Kidney (tissue), 13 donors: ENCODE measurements at regions not wholly inside any gene's neighbourhood (a gene's known extent, or its start where the extent isn't known, plus 50 kb on each side); places are given as distances from the start of the nearest gene placed in this dataset.

Experiments
- DNase-seq, 5 donors: peaks; one replicate each; pipeline ENCODE4 v3.0.0-alpha.2; 2013 to 2020
- FAIRE-seq: peaks from 2 replicates; lab custom pipeline; 2012; peaks lifted over from hg19 to GRCh38; lab: Jason Lieb, UNC
- H3K27ac ChIP-seq, 2 donors: one replicate each; pipeline ENCODE4 v1.7.0; 2013; ENCODE audit warnings: low read depth in 2 of 2, low read length in 2 of 2, inconsistent platforms in 1 of 2
- H3K27me3 ChIP-seq: one replicate; pipeline ENCODE4 v1.7.1; 2013; ENCODE audit warnings: low read length, inconsistent platforms; ENCODE audit not compliant: control insufficient read depth, insufficient read depth
- H3K36me3 ChIP-seq, 3 donors: one replicate each; pipeline versions ENCODE4 v1.7.0 to v1.7.1; 2013; ENCODE audit warnings: low read length in 3 of 3, control low read depth in 1 of 3, inconsistent platforms in 1 of 3; ENCODE audit not compliant: insufficient read depth in 3 of 3, control insufficient read depth in 2 of 3
- H3K4me1 ChIP-seq, 3 donors: one replicate each; pipeline versions ENCODE4 v1.7.0 to v1.7.1; 2013; ENCODE audit warnings: low read length in 3 of 3, inconsistent platforms in 1 of 3, low read depth in 1 of 3; ENCODE audit not compliant: control insufficient read depth in 2 of 3, insufficient read depth in 2 of 3
- H3K4me3 ChIP-seq, 3 donors: one replicate each; pipeline versions ENCODE4 v1.7.0 to v1.8.1; 2013; ENCODE audit warnings: low read length in 3 of 3, control low read depth in 1 of 3, inconsistent platforms in 1 of 3
- H3K9ac ChIP-seq, 3 donors: one replicate each; pipeline versions ENCODE4 v1.7.0 to v1.7.1; 2013; ENCODE audit warnings: low read length in 3 of 3, control low read depth in 1 of 3, inconsistent platforms in 1 of 3
- H3K9me3 ChIP-seq, 3 donors: one replicate each; pipeline versions ENCODE4 v1.7.0 to v1.7.1; 2013; ENCODE audit warnings: low read length in 3 of 3, control low read depth in 1 of 3, inconsistent platforms in 1 of 3; ENCODE audit not compliant: control insufficient read depth in 2 of 3, insufficient read depth in 1 of 3
- intact Hi-C: fragments of 100-400 bp; cut with DNase I; formaldehyde crosslinking; loops from one replicate; pipeline ENCODE4 v1.11.1; 2022
- TF ChIP-seq, protein P1 (sequence below): IDR thresholded peaks from 3 replicates; pipeline ENCODE4 v1.5.1; 2012; ENCODE audit warnings: mild to moderate bottlenecking, moderate library complexity, borderline replicate concordance; ENCODE audit not compliant: insufficient read depth; ENCODE audit errors: extremely low read depth
- donor health status: control.
- donor health status: control.
- donor health status: control.
- donor health status: control.
- donor health status: control.
- donor health status: DM: yes; HTN: yes; CAD: no.
- donor health status: Normal renal cell carcinoma (clear cell type).

DNA sequence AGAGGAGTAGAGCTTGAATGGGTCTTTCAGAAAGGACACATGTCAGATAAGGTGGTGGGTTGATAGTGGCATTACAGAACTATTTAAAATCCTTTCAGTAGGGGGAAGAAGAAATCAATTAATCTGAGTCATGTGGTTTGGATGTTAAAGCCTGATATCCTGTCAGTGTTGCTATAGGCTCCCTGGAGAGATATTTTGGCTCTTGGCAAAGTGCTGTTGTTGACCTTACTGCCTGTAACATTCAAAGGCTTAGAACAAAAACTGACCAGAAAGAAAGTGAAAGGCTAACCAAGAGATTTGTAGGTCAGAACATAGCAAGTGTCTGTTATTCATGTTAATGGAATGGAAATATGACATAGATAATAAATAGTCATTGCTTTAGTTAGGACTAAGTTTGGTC lies 552.9 kb downstream of the DIPK2A start:
- FAIRE-seq, result no peak
- intact Hi-C loops, result no loop called here

DNA sequence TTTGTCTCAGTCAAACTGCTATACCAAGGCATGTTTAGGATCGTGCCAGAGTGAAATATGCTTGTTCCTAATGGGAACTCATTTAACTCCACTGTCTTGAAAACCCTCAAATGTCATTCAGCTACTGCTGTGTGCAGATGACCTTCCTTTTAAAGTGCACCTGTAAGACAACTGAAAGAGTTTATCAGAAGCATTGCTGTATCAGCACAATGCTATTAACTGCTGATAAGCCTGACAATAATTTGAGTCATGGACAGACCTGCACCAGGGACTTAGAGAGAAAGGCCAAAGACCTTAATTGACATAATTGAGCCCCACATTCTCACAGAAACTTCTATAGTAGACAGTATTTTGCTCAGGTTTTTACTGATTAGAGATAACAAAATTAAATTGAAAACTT lies 557.9 kb downstream of the DIPK2A start:
- DNase-seq, result no peak
- Histone ChIP-seq H3K4me3 (no peak overlapping the region), H3K36me3 (no peaks in the 10 kb centered on the region), H3K4me1 (no peaks in the 10 kb centered on the region), H3K27me3 (no peaks in the 10 kb centered on the region), H3K9ac (no peak overlapping the region), H3K27ac (no peak overlapping the region), H3K9me3 (no peaks in the 10 kb centered on the region)
- intact Hi-C loops, result no loop called here
- TF ChIP-seq, protein P1, sequence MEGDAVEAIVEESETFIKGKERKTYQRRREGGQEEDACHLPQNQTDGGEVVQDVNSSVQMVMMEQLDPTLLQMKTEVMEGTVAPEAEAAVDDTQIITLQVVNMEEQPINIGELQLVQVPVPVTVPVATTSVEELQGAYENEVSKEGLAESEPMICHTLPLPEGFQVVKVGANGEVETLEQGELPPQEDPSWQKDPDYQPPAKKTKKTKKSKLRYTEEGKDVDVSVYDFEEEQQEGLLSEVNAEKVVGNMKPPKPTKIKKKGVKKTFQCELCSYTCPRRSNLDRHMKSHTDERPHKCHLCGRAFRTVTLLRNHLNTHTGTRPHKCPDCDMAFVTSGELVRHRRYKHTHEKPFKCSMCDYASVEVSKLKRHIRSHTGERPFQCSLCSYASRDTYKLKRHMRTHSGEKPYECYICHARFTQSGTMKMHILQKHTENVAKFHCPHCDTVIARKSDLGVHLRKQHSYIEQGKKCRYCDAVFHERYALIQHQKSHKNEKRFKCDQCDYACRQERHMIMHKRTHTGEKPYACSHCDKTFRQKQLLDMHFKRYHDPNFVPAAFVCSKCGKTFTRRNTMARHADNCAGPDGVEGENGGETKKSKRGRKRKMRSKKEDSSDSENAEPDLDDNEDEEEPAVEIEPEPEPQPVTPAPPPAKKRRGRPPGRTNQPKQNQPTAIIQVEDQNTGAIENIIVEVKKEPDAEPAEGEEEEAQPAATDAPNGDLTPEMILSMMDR, result no peak
- FAIRE-seq, result no peak

More for the DNA sequence above, 552.9 kb downstream of the DIPK2A start:
- Histone ChIP-seq H3K27me3 (no peaks in the 10 kb centered on the region), H3K36me3 (no peaks in the 10 kb centered on the region), H3K9me3 (no peaks in the 10 kb centered on the region), H3K9ac (no peak overlapping the region), H3K4me1 (no peaks in the 10 kb centered on the region), H3K27ac (no peak overlapping the region), H3K4me3 (no peak overlapping the region)
- TF ChIP-seq, protein P1, result no peak
- no peak for DNase-seq

DNA sequence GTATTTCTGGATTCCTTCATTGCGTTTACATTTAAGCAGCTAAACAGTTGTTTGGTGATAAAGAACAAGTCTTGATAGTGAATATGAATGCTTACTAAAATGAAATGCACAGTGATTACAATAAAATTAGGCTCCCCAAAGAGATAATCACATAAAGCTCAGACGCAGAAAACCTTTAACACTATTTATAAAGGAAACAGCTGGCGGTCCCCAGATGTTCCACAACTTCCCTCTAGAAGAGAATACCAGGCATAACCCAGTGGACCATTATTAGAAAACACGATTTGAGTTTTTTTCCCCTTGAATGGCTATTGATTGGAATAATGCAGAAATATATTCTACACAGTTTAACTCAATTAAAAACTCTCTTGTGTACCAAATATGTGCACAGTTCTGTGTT lies 573.2 kb downstream of the DIPK2A start:
- H3K36me3 ChIP-seq, result no peaks in the 10 kb centered on the region
- H3K9ac ChIP-seq, result no peak overlapping the region
- H3K27ac ChIP-seq, result no peak overlapping the region
- no peak for FAIRE-seq
- H3K27me3 ChIP-seq, result no peaks in the 10 kb centered on the region
- H3K4me1 ChIP-seq, result no peaks in the 10 kb centered on the region
- peaks cover 0 to 4% (median 0%) of the 10 kb centered on the region in 3 donors for H3K9me3 ChIP-seq
- intact Hi-C loops, result no loop called here
- DNase-seq, result no peak
- H3K4me3 ChIP-seq, result no peak overlapping the region
- TF ChIP-seq, protein P1, result no peak

DNA sequence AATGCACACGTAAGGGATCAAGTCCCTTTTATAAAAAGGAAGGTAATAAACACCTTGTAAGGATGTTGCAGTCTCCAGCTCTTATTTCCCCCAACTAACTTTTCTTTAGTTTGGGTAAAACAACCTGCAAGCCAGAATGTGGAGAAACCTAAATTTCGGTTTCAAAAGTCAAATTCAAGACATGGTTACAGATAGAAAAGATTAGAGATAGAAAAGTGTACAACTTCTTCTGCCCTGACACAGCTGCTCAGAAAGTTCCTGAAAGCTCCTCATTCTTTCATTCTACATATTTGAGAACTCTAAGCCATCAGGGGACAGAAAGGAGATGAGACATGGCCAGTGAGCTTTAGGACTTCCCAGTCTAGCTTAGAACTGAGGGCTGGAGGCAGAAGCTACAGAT lies 574.9 kb downstream of the DIPK2A start:
- H3K27me3 ChIP-seq, result no peaks in the 10 kb centered on the region
- DNase-seq (no peak), FAIRE-seq (no peak)
- H3K9me3 ChIP-seq, result no peaks in the 10 kb centered on the region
- TF ChIP-seq, protein P1, result no peak
- no peak overlapping the region for H3K4me3 ChIP-seq
- no peak overlapping the region for H3K9ac ChIP-seq
- H3K4me1 ChIP-seq, result no peaks in the 10 kb centered on the region
- intact Hi-C loops, result no loop called here
- H3K36me3 ChIP-seq, result no peaks in the 10 kb centered on the region
- no peak overlapping the region for H3K27ac ChIP-seq
